K562 (cell line): ENCODE measurements at regions not wholly inside any gene's neighbourhood (a gene's known extent, or its start where the extent isn't known, plus 50 kb on each side); places are given as distances from the start of the nearest gene placed in this dataset.

Experiments used
- MTA3 ChIP-seq: fragments of 450-650 bp; formaldehyde crosslinking; IDR thresholded peaks from 2 replicates; pipeline ENCODE4 v1.6.1; 2017; ENCODE audit warnings: mild to moderate bottlenecking, borderline replicate concordance
- NUFIP1 ChIP-seq: fragments of 450-650 bp; IDR thresholded peaks from 2 replicates; pipeline ENCODE4 v1.6.1; 2018; ENCODE audit not compliant: partially characterized antibody
- SRSF1 ChIP-seq: fragments of 200-400 bp; formaldehyde crosslinking; IDR thresholded peaks from 2 replicates; pipeline ENCODE4 v1.6.1; 2017; ENCODE audit warnings: mild to moderate bottlenecking, low read depth, low read length, moderate library complexity

GRCh38 chr6:167759206-167759605 lies 67.5 kb upstream of the AFDN start:
- TF ChIP-seq SRSF1: no peak
- TF ChIP-seq NUFIP1: no peak
- no peak for TF ChIP-seq MTA3
